Smooth muscle cell of the brain vasculature (primary cell): ENCODE measurements at regions not wholly inside any gene's neighbourhood (a gene's known extent, or its start where the extent isn't known, plus 50 kb on each side); places are given as distances from the start of the nearest gene placed in this dataset.
"Not testable (repeated sequence)": the region's sequence is repeated elsewhere in the genome, so short reads cannot be mapped to it uniquely, and the experiment has no call there.

ENCODE experiments used
- DNase-seq: peaks from one replicate; pipeline ENCODE4 v3.0.0-alpha.2; 2012; ENCODE audit warnings: low read depth, low spot score

- no peak for DNase-seq
Measured at GRCh38 chr11:70587075-70587389, 188.7 kb downstream of the CTTN start.

GRCh38 chr11:70590356-70590991 lies 192.1 kb downstream of the CTTN start:
- no peak for DNase-seq

- no peak for DNase-seq
Measured at GRCh38 chr11:70592641-70593165, 194.4 kb downstream of the CTTN start.

- no peak for DNase-seq
Measured at GRCh38 chr11:70593446-70593983, 195.2 kb downstream of the CTTN start.

GRCh38 chr11:70594031-70594430 lies 195.7 kb downstream of the CTTN start:
- no peak for DNase-seq

GRCh38 chr11:70594606-70595005 lies 196.3 kb downstream of the CTTN start:
- DNase-seq: no peak

- no peak for DNase-seq
Measured at GRCh38 chr11:70595016-70595415, 196.7 kb downstream of the CTTN start.

- no peak for DNase-seq
Measured at GRCh38 chr11:70595452-70595851, 197.1 kb downstream of the CTTN start.

GRCh38 chr11:70596091-70596490 lies 197.8 kb downstream of the CTTN start:
- no peak for DNase-seq

- DNase-seq: no peak
Measured at GRCh38 chr11:70597006-70597555, 198.8 kb downstream of the CTTN start.

- no peak for DNase-seq
Measured at GRCh38 chr11:70597751-70598625, 199.7 kb downstream of the CTTN start.

GRCh38 chr11:70600911-70601415 lies 202.6 kb downstream of the CTTN start:
- not testable (repeated sequence) for DNase-seq

- DNase-seq: no peak
Measured at GRCh38 chr11:70601861-70602538, 203.7 kb downstream of the CTTN start.

GRCh38 chr11:70603114-70603755 lies 204.9 kb downstream of the CTTN start:
- no peak for DNase-seq

GRCh38 chr11:70603756-70604211 lies 205.5 kb downstream of the CTTN start:
- DNase-seq: no peak

GRCh38 chr11:70604221-70604620 lies 205.9 kb downstream of the CTTN start:
- no peak for DNase-seq

- DNase-seq: no peak
Measured at GRCh38 chr11:70604630-70605467, 206.5 kb downstream of the CTTN start.

- DNase-seq: no peak
Measured at GRCh38 chr11:70605468-70605815, 207.1 kb downstream of the CTTN start.

- no peak for DNase-seq
Measured at GRCh38 chr11:70605846-70606245, 207.5 kb downstream of the CTTN start.

- no peak for DNase-seq
Measured at GRCh38 chr11:70606248-70606950, 208.1 kb downstream of the CTTN start.
